Caco-2 (cell line): ENCODE measurements at regions not wholly inside any gene's neighbourhood (a gene's known extent, or its start where the extent isn't known, plus 50 kb on each side); places are given as distances from the start of the nearest gene placed in this dataset.

Experiments used
- BruUV-seq: library from RNA; stranded (reverse); fragments of 400-500 nt; replicated peaks from 2 replicates; lab custom pipeline; 2021; lab: Mats Ljungman, UMichigan
- CTCF ChIA-PET: fragments of 300-600 bp; sonication (Branson Sonifier 250); formaldehyde crosslinking; loops from one replicate; lab custom pipeline; 2022; ENCODE audit warnings: antibody characterized with exemption; lab: Charles Lee
- POLR2A ChIA-PET: fragments of 300-600 bp; sonication (Branson Sonifier 250); formaldehyde crosslinking; loops from one replicate; lab custom pipeline; 2022; ENCODE audit warnings: antibody characterized with exemption; lab: Charles Lee
- DNase-seq, 2 experiments: peaks; one replicate each; pipeline versions ENCODE4 v3.0.0 to v3.0.0-alpha.2; 2020 to 2022
- H3K27me3 ChIP-seq: replicated peaks from 2 replicates; pipeline ENCODE4 v1.6.0; 2011; ENCODE audit warnings: low read length; ENCODE audit not compliant: control insufficient read depth, insufficient read depth
- H3K36me3 ChIP-seq: 2 replicates; pipeline ENCODE4 v1.5.1; 2011; ENCODE audit warnings: low read length; ENCODE audit not compliant: control insufficient read depth, insufficient read depth
- H3K4me1 ChIP-seq: fragments of 250-450 bp; sonication (Bioruptor Pico); 2 replicates; pipeline ENCODE4 v1.5.1; 2020; ENCODE audit warnings: mild to moderate bottlenecking
- H3K4me3 ChIP-seq: 2 replicates; pipeline ENCODE4 v1.5.1; 2011; ENCODE audit warnings: low read depth, mild to moderate bottlenecking, control low read depth, low read length
- H3K9me3 ChIP-seq: fragments of 250-450 bp; sonication (Bioruptor Pico); 2 replicates; pipeline ENCODE4 v1.5.1; 2020; ENCODE audit warnings: mild to moderate bottlenecking, moderate library complexity
- H3K27ac Mint-ChIP-seq: one replicate; pipeline ENCODE4 v1.8.0; 2022; ENCODE audit warnings: mixed read lengths; ENCODE audit not compliant: unreplicated experiment
- H3K27me3 Mint-ChIP-seq: one replicate; pipeline ENCODE4 v1.8.0; 2022; ENCODE audit warnings: mixed read lengths; ENCODE audit not compliant: insufficient read depth, unreplicated experiment
- H3K36me3 Mint-ChIP-seq: one replicate; pipeline ENCODE4 v1.8.0; 2022; ENCODE audit warnings: mild to moderate bottlenecking, mixed read lengths; ENCODE audit not compliant: insufficient read depth, unreplicated experiment
- H3K4me1 Mint-ChIP-seq: one replicate; pipeline ENCODE4 v1.8.0; 2022; ENCODE audit warnings: low read depth, mixed read lengths; ENCODE audit not compliant: unreplicated experiment
- H3K4me3 Mint-ChIP-seq: one replicate; pipeline ENCODE4 v1.8.0; 2022; ENCODE audit warnings: mild to moderate bottlenecking, moderate library complexity, mixed read lengths; ENCODE audit not compliant: unreplicated experiment
- H3K9me3 Mint-ChIP-seq: one replicate; pipeline ENCODE4 v1.8.0; 2022; ENCODE audit warnings: mixed read lengths; ENCODE audit not compliant: unreplicated experiment
- CTCF ChIP-seq, 2 experiments: fragments of 200-600 bp in 1 of 2; IDR thresholded peaks; 1 replicate in 1 of 2; 2 replicates in 1 of 2; pipeline versions ENCODE4 v1.5.1 to v1.8.0; 2011 to 2022; ENCODE audit warnings: antibody characterized with exemption in 1 of 2, control low read depth in 1 of 2, inconsistent platforms in 1 of 2, low read depth in 1 of 2, low read length in 1 of 2, mild to moderate bottlenecking in 1 of 2, moderate library complexity in 1 of 2; ENCODE audit not compliant: insufficient read depth in 1 of 2, severe bottlenecking in 1 of 2, unreplicated experiment in 1 of 2
- intact Hi-C: fragments of 100-400 bp; cut with micrococcal nuclease; formaldehyde crosslinking; loops from one replicate; pipeline ENCODE4 v1.10.0; 2022; ENCODE audit not compliant: unreplicated experiment

GRCh38 chr4:163988391-163988790 is 493.9 kb downstream of the TMA16 start:
- intact Hi-C loops: no loop called here
- H3K27me3 ChIP-seq: no peaks in the 10 kb centered on the region
- no peak for DNase-seq
- Mint-ChIP-seq H3K36me3 (no peaks in the 10 kb centered on the region), H3K4me3 (no peak overlapping the region), H3K9me3 (no peaks in the 10 kb centered on the region), H3K4me1 (no peaks in the 10 kb centered on the region), H3K27me3 (peaks cover 3% of the 10 kb centered on the region), H3K27ac (no peak overlapping the region)
- no peak for TF ChIP-seq CTCF (IDR thresholded peaks at IDR 0.05; ENCODE audit: insufficient read depth in 1 of 2, low read depth in 1 of 2, low read length in 1 of 2, severe bottlenecking in 1 of 2, unreplicated experiment in 1 of 2)
- CTCF ChIA-PET: no interaction called here
- H3K36me3 ChIP-seq: no peaks in the 10 kb centered on the region
- no TSS peak for BruUV-seq
- no peaks in the 10 kb centered on the region for H3K9me3 ChIP-seq
- POLR2A ChIA-PET: no interaction called here
- H3K4me1 ChIP-seq: no peaks in the 10 kb centered on the region
- no peak overlapping the region for H3K4me3 ChIP-seq

GRCh38 chr4:163988865-163989264 is 494.4 kb downstream of the TMA16 start:
- Mint-ChIP-seq H3K27ac (no peak overlapping the region), H3K36me3 (no peaks in the 10 kb centered on the region), H3K4me1 (no peaks in the 10 kb centered on the region), H3K9me3 (no peaks in the 10 kb centered on the region), H3K27me3 (peaks cover 3% of the 10 kb centered on the region), H3K4me3 (no peak overlapping the region)
- H3K9me3 ChIP-seq: no peaks in the 10 kb centered on the region
- POLR2A ChIA-PET: no interaction called here
- no TSS peak for BruUV-seq
- H3K36me3 ChIP-seq: no peaks in the 10 kb centered on the region
- no peaks in the 10 kb centered on the region for H3K4me1 ChIP-seq
- intact Hi-C loops: no loop called here
- no peak for TF ChIP-seq CTCF (IDR thresholded peaks at IDR 0.05; ENCODE audit: insufficient read depth in 1 of 2, low read depth in 1 of 2, low read length in 1 of 2, severe bottlenecking in 1 of 2, unreplicated experiment in 1 of 2)
- CTCF ChIA-PET: no interaction called here
- H3K4me3 ChIP-seq: no peak overlapping the region
- no peaks in the 10 kb centered on the region for H3K27me3 ChIP-seq
- DNase-seq: no peak

GRCh38 chr4:163991298-163991865 is 496.9 kb downstream of the TMA16 start:
- TF ChIP-seq CTCF (IDR thresholded peaks at IDR 0.05; ENCODE audit: insufficient read depth in 1 of 2, low read depth in 1 of 2, low read length in 1 of 2, severe bottlenecking in 1 of 2, unreplicated experiment in 1 of 2): no peak
- H3K4me3 Mint-ChIP-seq: no peak overlapping the region
- Histone ChIP-seq H3K9me3 (no peaks in the 10 kb centered on the region), H3K27me3 (no peaks in the 10 kb centered on the region), H3K4me1 (no peaks in the 10 kb centered on the region), H3K4me3 (no peak overlapping the region), H3K36me3 (no peaks in the 10 kb centered on the region)
- peaks cover 3% of the 10 kb centered on the region for H3K27me3 Mint-ChIP-seq
- ChIA-PET CTCF (no interaction called here), POLR2A (no interaction called here)
- intact Hi-C loops: no loop called here
- BruUV-seq: no TSS peak
- no peaks in the 10 kb centered on the region for H3K36me3 Mint-ChIP-seq
- H3K4me1 Mint-ChIP-seq: no peaks in the 10 kb centered on the region
- H3K27ac Mint-ChIP-seq: no peak overlapping the region
- DNase-seq: no peak
- H3K9me3 Mint-ChIP-seq: no peaks in the 10 kb centered on the region
